NCI-H2196 (cell line): ENCODE measurements at regions not wholly inside any gene's neighbourhood (a gene's known extent, or its start where the extent isn't known, plus 50 kb on each side); places are given as distances from the start of the nearest gene placed in this dataset.
A peak's percentile ranks its signal among the peaks of the same experiment; 100 is the strongest.

Source experiments
- DNase-seq: peaks from one replicate; lab custom pipeline; 2025; ENCODE audit not compliant: unreplicated experiment; lab: John Stamatoyannopoulos, UW

- DNase-seq = no peak
Measured at GRCh38 chr4:97309121-97309520, 834.2 kb downstream of the STPG2 start.

GRCh38 chr4:97317201-97317600 lies 826.1 kb downstream of the STPG2 start:
- no peak for DNase-seq

GRCh38 chr4:97317671-97318070 lies 825.6 kb downstream of the STPG2 start:
- no peak for DNase-seq

GRCh38 chr4:97325751-97326150 lies 817.5 kb downstream of the STPG2 start:
- DNase-seq = peak; percentile 1

- no peak for DNase-seq
Measured at GRCh38 chr4:97330917-97331316, 812.4 kb downstream of the STPG2 start.

- no peak for DNase-seq
Measured at GRCh38 chr4:97334348-97334747, 808.9 kb downstream of the STPG2 start.

- DNase-seq = no peak
Measured at GRCh38 chr4:97349468-97350186, 793.6 kb downstream of the STPG2 start.

GRCh38 chr4:97353876-97354275 lies 789.4 kb downstream of the STPG2 start:
- no peak for DNase-seq

- DNase-seq = no peak
Measured at GRCh38 chr4:97359826-97360225, 783.5 kb downstream of the STPG2 start.

GRCh38 chr4:97360733-97361132 lies 782.5 kb downstream of the STPG2 start:
- no peak for DNase-seq

GRCh38 chr4:97367878-97368277 lies 775.4 kb downstream of the STPG2 start:
- DNase-seq = no peak

GRCh38 chr4:97370568-97370967 lies 772.7 kb downstream of the STPG2 start:
- no peak for DNase-seq

- no peak for DNase-seq
Measured at GRCh38 chr4:97374526-97374925, 768.8 kb downstream of the STPG2 start.

- DNase-seq = no peak
Measured at GRCh38 chr4:97386969-97387368, 756.3 kb downstream of the STPG2 start.

- no peak for DNase-seq
Measured at GRCh38 chr4:97394653-97395052, 748.6 kb downstream of the STPG2 start.

- DNase-seq = no peak
Measured at GRCh38 chr4:97396097-97396496, 747.2 kb downstream of the STPG2 start.

- DNase-seq = no peak
Measured at GRCh38 chr4:97396605-97397004, 746.7 kb downstream of the STPG2 start.

GRCh38 chr4:97404876-97405523 lies 738.3 kb downstream of the STPG2 start:
- no peak for DNase-seq

- DNase-seq = no peak
Measured at GRCh38 chr4:97411356-97411755, 731.9 kb downstream of the STPG2 start.

- DNase-seq = no peak
Measured at GRCh38 chr4:97412331-97412730, 730.9 kb downstream of the STPG2 start.

- DNase-seq = no peak
Measured at GRCh38 chr4:97414161-97414560, 729.1 kb downstream of the STPG2 start.

- DNase-seq = no peak
Measured at GRCh38 chr4:97432551-97432950, 710.7 kb downstream of the STPG2 start.
